A549 (cell line): ENCODE measurements at regions not wholly inside any gene's neighbourhood (a gene's known extent, or its start where the extent isn't known, plus 50 kb on each side); places are given as distances from the start of the nearest gene placed in this dataset.
"Not testable (repeated sequence)": the region's sequence is repeated elsewhere in the genome, so short reads cannot be mapped to it uniquely, and the experiment has no call there.

Experiments
- CTCF ChIP-seq: fragments of >200 bp; sonication (Bioruptor Twin); formaldehyde crosslinking; IDR thresholded peaks from 3 replicates; pipeline ENCODE4 v1.5.1; 2016
- KDM1A ChIP-seq: fragments of 200-600 bp; sonication (generic); IDR thresholded peaks from 2 replicates; pipeline ENCODE4 v1.6.1; 2016; ENCODE audit warnings: low read depth, mild to moderate bottlenecking
- NFE2L2 ChIP-seq: fragments of 150-350 bp; conservative IDR thresholded peaks from 2 replicates; pipeline ENCODE4 v1.6.1; 2014; ENCODE audit warnings: low read length
- POLR2A ChIP-seq: IDR thresholded peaks from 2 replicates; pipeline ENCODE4 v1.6.1; 2012; ENCODE audit warnings: mild to moderate bottlenecking, low read length
- ZC3H11A ChIP-seq: fragments of 450-650 bp; IDR thresholded peaks from 2 replicates; pipeline ENCODE4 v1.6.1; 2014; ENCODE audit warnings: antibody characterized with exemption, mild to moderate bottlenecking

GRCh38 chr2:39863672-39864071 lies 84.6 kb upstream of the THUMPD2 start:
- TF ChIP-seq CTCF, NFE2L2, KDM1A, ZC3H11A, POLR2A: not testable (repeated sequence)
